Karpas-422 (cell line): ENCODE measurements at regions not wholly inside any gene's neighbourhood (a gene's known extent, or its start where the extent isn't known, plus 50 kb on each side); places are given as distances from the start of the nearest gene placed in this dataset.

Experiments
- DNase-seq: peaks from one replicate; pipeline ENCODE4 v3.0.0-alpha.2; 2015
- H2AFZ ChIP-seq: fragments of 200-600 bp; sonication (generic); 2 replicates; pipeline ENCODE4 v1.6.1; 2014; ENCODE audit warnings: antibody characterized with exemption, low read length, mixed read lengths
- H3K27ac ChIP-seq: fragments of 200-600 bp; sonication (generic); 2 replicates; pipeline ENCODE4 v1.5.1; 2014; ENCODE audit warnings: mild to moderate bottlenecking, low read length, moderate library complexity
- H3K27me3 ChIP-seq: fragments of 200-600 bp; sonication (generic); 2 replicates; pipeline ENCODE4 v1.6.1; 2014; ENCODE audit warnings: low read length, mixed read lengths
- H3K36me3 ChIP-seq: fragments of 200-600 bp; sonication (generic); 2 replicates; pipeline ENCODE4 v1.6.1; 2014; ENCODE audit warnings: low read length, mixed read lengths; ENCODE audit not compliant: insufficient read depth
- H3K4me1 ChIP-seq: fragments of 200-600 bp; sonication (generic); 2 replicates; pipeline ENCODE4 v1.6.1; 2014; ENCODE audit warnings: mild to moderate bottlenecking, low read length, mixed read lengths
- H3K4me2 ChIP-seq: fragments of 200-600 bp; sonication (generic); 2 replicates; pipeline ENCODE4 v1.6.1; 2014; ENCODE audit warnings: low read length, low read depth, mild to moderate bottlenecking; ENCODE audit not compliant: poor library complexity, severe bottlenecking
- H3K4me3 ChIP-seq: fragments of 200-600 bp; sonication (generic); 2 replicates; pipeline ENCODE4 v1.5.1; 2014; ENCODE audit warnings: mild to moderate bottlenecking, antibody characterized with exemption, low read length, mixed read lengths
- H3K79me2 ChIP-seq: fragments of 200-600 bp; sonication (generic); 2 replicates; pipeline ENCODE4 v1.6.1; 2014; ENCODE audit warnings: mild to moderate bottlenecking, low read length, mixed read lengths
- H3K9ac ChIP-seq: fragments of 200-600 bp; sonication (generic); 2 replicates; pipeline ENCODE4 v1.6.0; 2014; ENCODE audit warnings: low read length
- H3K9me2 ChIP-seq: fragments of 200-600 bp; sonication (generic), shearing (Covaris generic); replicated peaks from 2 replicates; pipeline ENCODE4 v1.6.0; 2014; ENCODE audit warnings: mild to moderate bottlenecking, low read length, moderate library complexity; ENCODE audit not compliant: insufficient read depth
- H3K9me3 ChIP-seq: fragments of 300-700, 200-600 bp; sonication (generic); 2 replicates; pipeline ENCODE4 v1.6.1; 2014; ENCODE audit warnings: low read length, mixed read lengths
- H4K20me1 ChIP-seq: fragments of 200-600 bp; sonication (generic); 2 replicates; pipeline ENCODE4 v1.6.1; 2014; ENCODE audit warnings: mild to moderate bottlenecking, antibody characterized with exemption, low read length, low read depth; ENCODE audit not compliant: insufficient read depth

GRCh38 chr3:181887685-181888084, 176.0 kb downstream of the SOX2 start:
- H3K4me2 ChIP-seq = no peak overlapping the region
- H3K4me3 ChIP-seq = no peak overlapping the region
- no peak overlapping the region for H2AFZ ChIP-seq
- no peak for DNase-seq
- no peaks in the 10 kb centered on the region for H3K9me2 ChIP-seq
- no peaks in the 10 kb centered on the region for H3K79me2 ChIP-seq
- H3K9ac ChIP-seq = no peak overlapping the region
- H3K36me3 ChIP-seq = no peaks in the 10 kb centered on the region
- no peaks in the 10 kb centered on the region for H4K20me1 ChIP-seq
- H3K27me3 ChIP-seq = no peaks in the 10 kb centered on the region
- no peaks in the 10 kb centered on the region for H3K9me3 ChIP-seq
- H3K27ac ChIP-seq = no peak overlapping the region
- H3K4me1 ChIP-seq = no peaks in the 10 kb centered on the region

DNA sequence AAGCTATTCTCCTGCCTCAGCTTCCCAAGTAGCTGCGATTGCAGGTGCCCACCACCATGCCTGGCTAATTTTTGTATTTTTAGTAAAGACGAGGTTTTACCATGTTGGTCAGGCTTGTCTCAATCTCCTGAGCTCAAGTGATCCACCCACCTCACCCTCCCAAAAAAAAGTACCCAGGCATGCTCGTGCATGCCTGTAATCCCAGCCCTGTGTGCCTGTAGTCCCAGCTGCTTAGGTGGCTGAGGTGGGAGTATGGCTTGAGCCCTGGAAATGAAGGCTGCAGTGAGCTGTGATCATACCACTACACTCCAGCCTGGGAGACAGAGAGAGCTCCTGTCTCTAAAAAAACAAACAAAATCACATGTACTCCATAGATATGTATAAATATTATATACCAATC, 176.5 kb downstream of the SOX2 start:
- H3K4me1 ChIP-seq = no peaks in the 10 kb centered on the region
- H3K4me3 ChIP-seq = no peak overlapping the region
- no peaks in the 10 kb centered on the region for H3K36me3 ChIP-seq
- H3K27me3 ChIP-seq = no peaks in the 10 kb centered on the region
- H4K20me1 ChIP-seq = no peaks in the 10 kb centered on the region
- no peak overlapping the region for H3K4me2 ChIP-seq
- H2AFZ ChIP-seq = no peak overlapping the region
- H3K9ac ChIP-seq = no peak overlapping the region
- H3K9me2 ChIP-seq = no peaks in the 10 kb centered on the region
- DNase-seq = no peak
- H3K9me3 ChIP-seq = no peaks in the 10 kb centered on the region
- H3K79me2 ChIP-seq = no peaks in the 10 kb centered on the region
- no peak overlapping the region for H3K27ac ChIP-seq

DNA sequence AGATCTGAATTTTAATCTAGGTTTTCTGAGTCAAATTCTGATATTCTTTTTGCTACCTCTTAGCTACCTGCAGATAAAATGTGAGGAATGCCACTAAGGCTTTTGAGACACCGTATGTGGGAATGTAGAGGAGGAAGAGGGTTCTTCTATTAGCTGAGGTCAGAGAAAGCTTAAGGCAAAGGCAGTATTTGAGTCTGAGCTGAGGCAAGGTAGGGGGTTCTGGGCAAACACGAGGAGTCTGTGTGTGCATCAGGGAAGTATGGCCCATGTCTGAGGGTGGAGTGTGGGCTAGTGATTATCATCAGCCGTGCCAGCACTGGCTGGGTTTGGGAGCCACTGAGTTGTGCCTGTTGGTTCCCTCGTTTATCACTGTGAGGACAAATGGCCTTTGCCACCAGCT, 181.1 kb downstream of the SOX2 start:
- Histone ChIP-seq H3K4me1 (peaks cover 13% of the 10 kb centered on the region), H3K9me3 (no peaks in the 10 kb centered on the region), H3K79me2 (no peaks in the 10 kb centered on the region), H3K36me3 (no peaks in the 10 kb centered on the region), H4K20me1 (no peaks in the 10 kb centered on the region), H3K27me3 (no peaks in the 10 kb centered on the region), H3K27ac (no peak overlapping the region), H3K4me2 (no peak overlapping the region), H2AFZ (peak overlapping the region; percentile 38; the same call in 1 of the 2 replicates), H3K9me2 (no peaks in the 10 kb centered on the region), H3K9ac (no peak overlapping the region), H3K4me3 (no peak overlapping the region)
- DNase-seq = no peak

DNA sequence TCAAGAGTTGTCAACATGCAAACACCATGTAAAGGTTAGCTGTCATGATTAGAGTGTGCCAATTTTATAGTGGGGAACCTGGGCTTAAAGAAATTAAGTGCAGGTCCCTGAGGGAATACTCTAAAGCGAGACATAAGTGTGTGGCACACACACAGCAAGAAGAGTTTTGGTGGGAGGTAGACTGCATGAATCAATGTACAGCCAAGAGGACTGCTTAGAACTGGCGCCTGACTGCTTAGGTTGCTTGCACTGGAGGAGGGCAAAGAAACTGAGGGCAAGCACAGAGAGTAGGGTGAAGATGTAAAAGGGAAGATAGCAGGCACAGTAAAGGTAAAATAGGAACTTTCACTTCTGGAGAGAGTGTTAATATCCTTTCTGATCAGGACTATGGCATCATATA, 184.9 kb downstream of the SOX2 start:
- peak overlapping the region; percentile 20 for H3K9ac ChIP-seq
- peaks cover 13% of the 10 kb centered on the region for H3K4me1 ChIP-seq
- H3K27ac ChIP-seq = peak overlapping the region; percentile 88
- peak overlapping the region; percentile 38 for H3K4me3 ChIP-seq
- no peaks in the 10 kb centered on the region for H4K20me1 ChIP-seq
- H2AFZ ChIP-seq = peak overlapping the region; percentile 77
- peak overlapping the region; percentile 75 for H3K4me2 ChIP-seq
- H3K9me3 ChIP-seq = no peaks in the 10 kb centered on the region
- no peaks in the 10 kb centered on the region for H3K27me3 ChIP-seq
- no peaks in the 10 kb centered on the region for H3K9me2 ChIP-seq
- no peaks in the 10 kb centered on the region for H3K36me3 ChIP-seq
- DNase-seq = peak; percentile 83
- no peaks in the 10 kb centered on the region for H3K79me2 ChIP-seq

- Histone ChIP-seq H3K9me3 (no peaks in the 10 kb centered on the region), H3K79me2 (no peaks in the 10 kb centered on the region), H3K4me1 (peaks cover 13% of the 10 kb centered on the region), H3K27ac (no peak overlapping the region), H3K4me3 (no peak overlapping the region), H3K9ac (no peak overlapping the region), H3K4me2 (no peak overlapping the region), H3K36me3 (no peaks in the 10 kb centered on the region), H2AFZ (no peak overlapping the region), H3K9me2 (no peaks in the 10 kb centered on the region), H4K20me1 (no peaks in the 10 kb centered on the region), H3K27me3 (no peaks in the 10 kb centered on the region)
- no peak for DNase-seq
Observed at GRCh38 chr3:181899702-181900101, 188.0 kb downstream of the SOX2 start.

DNA sequence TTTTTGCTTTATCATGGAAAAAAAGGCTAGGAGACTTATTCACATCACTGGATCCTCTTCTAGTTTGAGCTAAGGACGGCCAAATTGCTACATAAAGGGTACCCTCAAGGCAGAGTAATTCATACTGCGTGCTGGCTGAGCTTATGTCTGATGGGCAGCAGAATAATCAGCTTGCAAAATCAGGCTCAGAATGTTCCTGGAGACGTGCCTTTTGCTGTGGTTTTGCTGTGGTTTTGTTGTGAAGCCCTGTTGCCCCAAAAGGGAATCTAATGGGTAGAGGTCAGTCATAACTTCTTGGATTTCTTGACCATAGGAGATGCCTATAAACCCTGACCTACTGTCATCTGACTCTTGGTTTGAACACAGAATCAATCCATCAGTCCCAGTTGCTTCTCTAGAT, 189.9 kb downstream of the SOX2 start:
- H2AFZ ChIP-seq = no peak overlapping the region
- H3K9me2 ChIP-seq = no peaks in the 10 kb centered on the region
- no peaks in the 10 kb centered on the region for H3K27me3 ChIP-seq
- H3K4me3 ChIP-seq = no peak overlapping the region
- H3K4me2 ChIP-seq = no peak overlapping the region
- no peak for DNase-seq
- H3K27ac ChIP-seq = no peak overlapping the region
- H3K4me1 ChIP-seq = peaks cover 11% of the 10 kb centered on the region
- no peak overlapping the region for H3K9ac ChIP-seq
- H4K20me1 ChIP-seq = no peaks in the 10 kb centered on the region
- H3K36me3 ChIP-seq = no peaks in the 10 kb centered on the region
- no peaks in the 10 kb centered on the region for H3K9me3 ChIP-seq
- H3K79me2 ChIP-seq = no peaks in the 10 kb centered on the region

DNA sequence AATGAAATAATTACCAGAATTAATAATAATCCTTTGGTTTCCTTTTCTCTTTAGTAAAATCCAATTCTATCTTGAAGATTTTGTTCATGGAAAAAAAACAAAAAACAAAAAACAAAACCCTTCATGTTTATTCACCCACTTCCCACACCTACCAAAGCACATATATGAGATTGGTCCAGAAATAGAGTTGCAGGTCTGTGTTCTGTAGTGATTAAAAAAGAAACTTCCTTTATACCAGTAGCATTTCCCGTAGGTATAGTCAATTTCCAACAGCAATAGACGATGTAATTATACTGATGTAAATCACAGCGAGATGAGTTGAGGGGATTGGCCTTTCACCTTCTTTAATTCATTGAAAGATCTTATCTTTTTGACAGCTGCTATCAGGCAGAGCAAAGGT, 194.6 kb downstream of the SOX2 start:
- Histone ChIP-seq H3K4me1 (peaks cover 24% of the 10 kb centered on the region), H3K36me3 (no peaks in the 10 kb centered on the region), H3K4me3 (no peak overlapping the region), H3K9me3 (no peaks in the 10 kb centered on the region), H3K9me2 (no peaks in the 10 kb centered on the region), H3K27ac (no peak overlapping the region), H3K79me2 (no peaks in the 10 kb centered on the region), H3K9ac (no peak overlapping the region), H4K20me1 (no peaks in the 10 kb centered on the region), H2AFZ (peak overlapping the region; percentile 17; the same call in 1 of the 2 replicates), H3K27me3 (no peaks in the 10 kb centered on the region), H3K4me2 (no peak overlapping the region)
- no peak for DNase-seq

- no peak overlapping the region for H3K9ac ChIP-seq
- no peaks in the 10 kb centered on the region for H4K20me1 ChIP-seq
- H3K4me2 ChIP-seq = no peak overlapping the region
- H3K9me2 ChIP-seq = no peaks in the 10 kb centered on the region
- no peaks in the 10 kb centered on the region for H3K79me2 ChIP-seq
- H3K27me3 ChIP-seq = no peaks in the 10 kb centered on the region
- no peaks in the 10 kb centered on the region for H3K9me3 ChIP-seq
- no peak for DNase-seq
- H3K4me3 ChIP-seq = no peak overlapping the region
- no peak overlapping the region for H3K27ac ChIP-seq
- H3K4me1 ChIP-seq = peaks cover 32% of the 10 kb centered on the region
- H3K36me3 ChIP-seq = no peaks in the 10 kb centered on the region
- no peak overlapping the region for H2AFZ ChIP-seq
Observed at GRCh38 chr3:181909241-181909640, 197.5 kb downstream of the SOX2 start.

GRCh38 chr3:181912384-181912783, 200.7 kb downstream of the SOX2 start:
- Histone ChIP-seq H3K27ac (no peak overlapping the region), H3K4me3 (no peak overlapping the region), H3K9me3 (no peaks in the 10 kb centered on the region), H2AFZ (peak overlapping the region; percentile 39), H3K79me2 (no peaks in the 10 kb centered on the region), H3K36me3 (no peaks in the 10 kb centered on the region), H3K9me2 (no peaks in the 10 kb centered on the region), H3K4me2 (peak overlapping the region; percentile 16), H4K20me1 (no peaks in the 10 kb centered on the region), H3K27me3 (no peaks in the 10 kb centered on the region), H3K9ac (no peak overlapping the region), H3K4me1 (peaks cover 23% of the 10 kb centered on the region)
- DNase-seq = no peak
